NT2/D1 (cell line): ENCODE measurements at regions not wholly inside any gene's neighbourhood (a gene's known extent, or its start where the extent isn't known, plus 50 kb on each side); places are given as distances from the start of the nearest gene placed in this dataset.

Source experiments
- SUZ12 ChIP-seq: IDR thresholded peaks from 2 replicates; pipeline ENCODE4 v1.6.1; 2011; ENCODE audit not compliant: insufficient read length, insufficient read depth; ENCODE audit errors: extremely low read depth
- YY1 ChIP-seq: IDR thresholded peaks from 2 replicates; pipeline ENCODE4 v1.6.1; 2011; ENCODE audit not compliant: insufficient read length, insufficient read depth
- ZNF274 ChIP-seq: IDR thresholded peaks from 2 replicates; pipeline ENCODE4 v1.6.1; 2011; ENCODE audit warnings: mild to moderate bottlenecking, low read depth, low read length

- TF ChIP-seq SUZ12 (no peak), ZNF274 (no peak), YY1 (no peak)
These were observed 249.8 kb downstream of the KIF4B start for GRCh38 chr5:155263381-155263780.
